Jurkat, Clone E6-1 (cell line): ENCODE measurements at regions not wholly inside any gene's neighbourhood (a gene's known extent, or its start where the extent isn't known, plus 50 kb on each side); places are given as distances from the start of the nearest gene placed in this dataset.
"Not testable (repeated sequence)": the region's sequence is repeated elsewhere in the genome, so short reads cannot be mapped to it uniquely, and the experiment has no call there.

Experiments
- DNase-seq: peaks from one replicate; pipeline ENCODE4 v3.0.0-alpha.2; 2011; ENCODE audit warnings: low read depth, low spot score
- H3K4me3 ChIP-seq: 2 replicates; pipeline ENCODE4 v1.5.1; 2011; ENCODE audit warnings: mild to moderate bottlenecking, low read length, control low read depth, moderate library complexity

DNA sequence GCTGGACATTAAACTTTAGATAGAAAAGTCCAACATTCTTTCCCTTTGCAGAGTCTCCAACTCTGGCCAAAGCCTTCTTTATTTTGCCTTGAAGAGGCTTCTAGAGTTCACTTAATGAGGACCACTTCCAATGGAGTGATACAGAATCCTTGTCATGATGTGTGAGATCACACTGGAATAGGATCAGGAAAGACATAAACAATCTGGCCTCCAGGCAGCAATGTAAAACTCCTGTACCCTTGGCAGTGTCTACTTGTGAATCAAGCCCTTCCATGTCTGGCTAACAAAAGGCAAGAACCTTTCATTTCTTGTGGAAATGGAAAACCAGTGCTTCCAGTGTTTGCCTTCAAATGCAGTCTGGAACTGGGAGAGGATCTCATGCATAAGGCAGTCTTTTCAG lies 56.5 kb upstream of the FIBIN start:
- no peak overlapping the region for H3K4me3 ChIP-seq
- no peak for DNase-seq

DNA sequence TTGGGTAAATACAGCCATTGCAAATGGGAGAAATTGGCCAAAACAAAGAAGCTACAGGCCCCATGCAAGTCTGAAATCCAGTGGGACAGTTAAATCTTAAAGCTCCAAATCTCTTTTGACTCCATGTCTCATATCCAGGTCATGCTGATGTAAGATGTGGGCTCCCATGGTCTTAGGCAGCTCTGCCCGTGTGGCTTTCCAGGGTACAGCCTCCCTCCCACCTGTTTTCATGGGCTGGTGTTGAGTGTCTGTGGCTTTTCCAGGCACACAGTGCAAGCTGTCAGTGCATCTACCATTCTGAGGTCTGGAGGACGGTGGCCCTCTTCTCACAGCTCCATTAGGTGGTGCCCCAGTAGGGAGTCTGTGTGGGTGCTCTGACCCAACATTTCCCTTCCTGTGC lies 53.4 kb upstream of the FIBIN start:
- DNase-seq, H3K4me3 ChIP-seq: not testable (repeated sequence)

DNA sequence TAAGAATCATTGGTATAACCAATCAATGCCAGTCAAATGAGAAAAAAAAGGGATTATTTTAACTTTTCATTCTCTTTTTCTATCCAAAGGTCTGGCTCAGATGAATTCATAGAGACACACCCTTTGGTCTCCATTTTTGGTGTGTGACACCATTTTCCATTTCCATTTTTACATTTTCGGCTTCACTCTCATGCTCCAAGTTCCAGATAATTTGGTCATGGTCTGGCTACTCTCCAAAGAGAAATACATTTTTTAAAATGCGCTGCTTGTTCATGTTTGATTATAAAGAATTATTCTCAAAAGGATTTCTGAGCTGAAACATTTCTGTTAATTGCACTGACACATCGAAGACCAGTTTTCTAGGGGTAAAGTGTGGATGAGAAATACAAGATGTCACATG lies 51.6 kb upstream of the FIBIN start:
- no peak overlapping the region for H3K4me3 ChIP-seq
- no peak for DNase-seq

DNA sequence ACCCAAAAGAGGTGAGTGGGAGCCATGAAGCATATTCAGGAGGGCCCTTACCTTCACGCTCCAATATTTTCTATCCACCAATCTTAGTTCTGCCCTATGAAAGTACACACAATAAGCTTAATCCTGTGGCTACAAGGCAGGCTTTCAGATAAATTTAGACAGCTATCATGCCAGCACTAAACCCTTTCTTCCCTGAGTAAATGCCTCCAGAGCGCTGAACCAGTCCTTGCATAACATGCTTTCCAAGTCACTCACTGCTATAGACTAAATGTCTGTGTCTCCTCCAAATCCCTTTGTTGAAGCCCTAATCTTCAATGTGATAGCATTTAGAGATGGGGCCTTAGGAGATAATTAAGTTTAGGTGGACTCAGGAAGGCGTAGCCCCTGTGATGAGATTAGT lies 50.3 kb upstream of the FIBIN start:
- H3K4me3 ChIP-seq = no peak overlapping the region
- DNase-seq = no peak
